Left renal pelvis (tissue), 4 donors: ENCODE measurements at regions not wholly inside any gene's neighbourhood (a gene's known extent, or its start where the extent isn't known, plus 50 kb on each side); places are given as distances from the start of the nearest gene placed in this dataset.
"Not testable (repeated sequence)": the region's sequence is repeated elsewhere in the genome, so short reads cannot be mapped to it uniquely, and the experiment has no call there.

Source experiments
- DNase-seq, 4 donors: peaks; one replicate each; pipeline ENCODE4 v3.0.0-alpha.2; 2013; ENCODE audit warnings: low read depth in 4 of 4, low spot score in 3 of 4

DNA sequence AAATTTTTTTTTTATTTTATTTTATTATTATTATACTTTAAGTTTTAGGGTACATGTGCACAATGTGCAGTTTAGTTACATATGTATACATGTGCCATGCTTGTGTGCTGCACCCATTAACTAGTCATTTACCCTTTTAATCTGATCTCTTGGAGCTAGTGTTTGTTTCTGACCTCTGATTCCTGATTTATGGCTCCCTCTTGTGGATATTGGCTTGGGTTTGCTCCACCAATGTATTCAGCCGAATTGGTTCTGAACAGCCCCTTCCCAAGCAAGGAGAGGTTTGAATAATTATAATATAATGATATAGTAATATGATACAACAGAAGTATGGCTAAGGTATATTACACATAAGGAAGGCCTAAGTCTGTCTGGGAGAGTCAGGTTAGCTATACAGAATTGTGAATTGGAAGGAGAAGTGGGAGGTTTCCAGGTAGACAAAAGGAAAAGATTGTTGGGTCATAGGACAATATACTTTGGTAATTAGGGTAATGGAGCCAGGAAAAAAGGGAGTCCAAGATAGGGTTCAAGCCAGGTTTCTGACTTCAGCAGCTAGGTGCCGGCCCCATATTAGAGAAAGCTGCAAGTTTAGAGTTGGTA lies 53.1 kb upstream of the HMCN1 start:
- DNase-seq = no peak

DNA sequence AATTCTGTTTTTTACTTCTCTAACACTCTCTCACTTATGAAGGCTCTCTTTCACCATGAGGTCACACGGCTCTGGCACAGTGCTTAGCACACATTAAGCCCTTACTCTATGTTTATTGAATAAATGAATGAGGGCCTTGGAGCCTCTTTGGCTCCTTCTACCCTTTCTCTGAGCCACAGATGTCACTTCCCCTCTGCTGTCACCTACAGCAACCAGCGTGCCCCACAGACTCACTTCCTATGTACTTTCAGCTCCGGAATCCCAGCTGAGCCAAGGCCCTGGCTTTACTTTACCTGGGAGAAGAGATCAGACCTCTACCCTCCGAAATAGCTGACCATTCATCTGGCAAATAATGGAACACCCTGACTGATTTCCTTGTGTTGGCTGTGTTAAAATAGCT lies 53.7 kb upstream of the HMCN1 start:
- no peak for DNase-seq

GRCh38 chr1:185679220-185679619 lies 55.0 kb upstream of the HMCN1 start:
- no peak for DNase-seq

- DNase-seq = no peak
Measured at GRCh38 chr1:185676969-185677368, 57.2 kb upstream of the HMCN1 start.

GRCh38 chr1:185674201-185674600 lies 60.0 kb upstream of the HMCN1 start:
- no peak for DNase-seq

GRCh38 chr1:185672719-185673360 lies 61.4 kb upstream of the HMCN1 start:
- no peak for DNase-seq

- DNase-seq = no peak
Measured at GRCh38 chr1:185670187-185670627, 64.0 kb upstream of the HMCN1 start.

GRCh38 chr1:185668013-185668412 lies 66.2 kb upstream of the HMCN1 start:
- DNase-seq = no peak

DNA sequence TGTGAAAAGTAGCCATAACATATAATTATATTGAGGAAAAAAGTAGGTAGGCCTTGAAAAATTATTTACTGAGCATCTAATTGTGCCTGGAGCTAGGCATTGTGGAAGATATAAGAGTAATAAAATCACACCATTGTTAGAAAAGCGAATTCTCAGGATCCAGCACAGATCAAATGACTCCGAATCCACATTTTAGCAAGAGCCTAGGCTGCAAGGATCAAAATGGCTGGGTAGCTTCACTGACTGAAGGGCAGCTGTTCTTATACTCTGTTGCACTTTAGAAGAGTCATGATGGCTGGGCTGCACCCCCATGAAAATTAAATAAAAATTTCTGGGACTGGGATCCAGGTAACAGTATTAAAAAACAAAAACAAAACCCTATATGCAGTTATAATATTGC lies 67.6 kb upstream of the HMCN1 start:
- DNase-seq = no peak

DNA sequence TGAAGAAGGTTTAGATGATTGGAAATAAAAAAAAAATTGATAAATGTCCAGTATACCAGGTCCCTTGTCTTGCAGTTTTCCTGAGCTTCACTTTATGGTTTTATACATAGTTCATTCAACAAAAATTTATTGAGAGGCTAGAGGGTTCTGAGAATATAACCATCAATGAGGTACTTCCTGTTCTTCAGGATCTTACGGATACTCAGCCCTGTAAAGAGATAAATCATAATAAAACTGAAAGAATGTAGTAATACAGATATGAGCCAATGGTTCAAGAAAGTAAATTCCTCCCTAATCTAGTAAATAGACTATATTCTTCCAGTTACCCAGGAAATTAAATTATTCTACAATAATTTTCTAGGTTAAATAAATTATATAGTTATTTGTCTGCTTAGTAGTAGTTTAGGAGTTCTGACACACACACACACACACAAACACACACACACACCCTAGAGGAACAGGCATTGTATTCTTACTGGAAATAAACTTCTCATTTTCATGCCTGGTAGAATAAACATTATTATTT lies 70.4 kb upstream of the HMCN1 start:
- no peak for DNase-seq

- DNase-seq = no peak
Measured at GRCh38 chr1:185663332-185663731, 70.9 kb upstream of the HMCN1 start.

DNA sequence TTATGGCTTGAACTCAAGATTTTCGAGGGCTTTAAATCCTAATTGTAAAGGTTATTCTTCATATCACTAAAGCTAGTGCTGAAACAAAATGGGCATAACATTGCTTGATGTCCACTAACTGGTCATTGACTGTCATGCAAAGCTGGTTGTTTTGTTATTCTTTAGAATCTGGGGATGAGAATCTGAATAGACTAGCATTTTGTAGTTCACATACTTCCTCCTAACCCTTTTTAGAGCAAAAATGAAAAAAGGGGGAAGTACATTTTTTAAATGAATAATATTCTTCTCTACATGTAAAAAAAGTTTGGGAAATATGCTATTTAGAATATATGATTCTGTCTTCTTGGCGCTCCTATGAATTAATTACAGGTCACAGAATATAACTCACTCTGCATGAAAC lies 72.2 kb upstream of the HMCN1 start:
- no peak for DNase-seq

- no peak for DNase-seq
Measured at GRCh38 chr1:185656663-185657062, 77.5 kb upstream of the HMCN1 start.

DNA sequence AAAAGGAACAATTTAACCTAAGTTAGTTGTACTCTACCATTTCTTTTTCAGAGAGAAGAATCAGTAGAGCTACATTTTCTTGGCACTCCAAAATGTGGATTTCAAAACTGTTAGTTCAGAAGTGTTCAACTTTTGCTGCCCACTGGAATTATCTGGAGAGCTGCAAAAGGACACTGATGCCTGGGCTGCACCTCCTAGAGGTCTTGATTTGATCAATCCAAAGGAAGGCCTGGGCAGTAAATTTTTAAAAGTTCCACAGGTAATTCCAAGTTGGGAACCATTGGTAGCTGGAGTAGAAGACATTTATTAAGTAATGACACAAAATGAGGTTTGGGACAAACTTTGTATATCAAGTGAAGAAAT lies 79.3 kb upstream of the HMCN1 start:
- DNase-seq = no peak

DNA sequence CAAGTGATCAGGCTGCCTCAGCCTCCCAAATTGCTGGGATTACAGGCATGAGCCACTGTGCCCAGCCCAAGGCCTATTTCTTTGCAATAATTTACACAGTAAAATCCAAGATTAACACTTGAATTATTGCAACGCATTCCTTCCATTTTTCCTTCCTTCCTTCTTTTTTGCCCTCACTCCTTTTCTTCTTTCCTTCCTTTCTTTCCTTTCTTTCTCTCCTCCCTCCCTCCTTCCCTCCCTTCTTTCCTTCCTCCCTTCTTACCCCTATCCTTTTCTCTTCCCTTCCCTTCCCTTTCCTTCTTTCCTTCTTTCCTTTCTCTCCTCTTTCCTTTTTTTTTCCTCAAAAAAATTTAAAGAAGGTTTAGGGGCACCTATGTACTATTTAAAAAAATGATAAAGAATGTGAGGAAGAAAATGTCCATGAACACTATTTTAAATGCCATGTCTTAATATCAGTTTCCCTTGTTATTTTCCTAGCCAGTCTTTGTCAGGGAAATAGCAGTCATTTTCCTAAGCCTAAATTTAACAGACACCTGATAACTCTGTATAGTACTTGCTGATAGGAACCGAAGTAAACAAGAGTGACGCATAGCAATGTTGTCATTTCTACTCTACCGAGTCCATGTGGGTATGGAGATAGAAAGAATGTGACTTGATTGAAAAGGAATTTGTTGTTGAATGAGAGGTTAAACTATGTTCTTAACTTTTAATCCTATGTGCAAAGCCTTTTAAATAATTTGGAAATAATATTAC lies 79.8 kb upstream of the HMCN1 start:
- no peak for DNase-seq

- DNase-seq = no peak
Measured at GRCh38 chr1:185653615-185654014, 80.6 kb upstream of the HMCN1 start.

- no peak for DNase-seq
Measured at GRCh38 chr1:185652348-185652747, 81.8 kb upstream of the HMCN1 start.

- DNase-seq = no peak
Measured at GRCh38 chr1:185650602-185651230, 83.5 kb upstream of the HMCN1 start.

DNA sequence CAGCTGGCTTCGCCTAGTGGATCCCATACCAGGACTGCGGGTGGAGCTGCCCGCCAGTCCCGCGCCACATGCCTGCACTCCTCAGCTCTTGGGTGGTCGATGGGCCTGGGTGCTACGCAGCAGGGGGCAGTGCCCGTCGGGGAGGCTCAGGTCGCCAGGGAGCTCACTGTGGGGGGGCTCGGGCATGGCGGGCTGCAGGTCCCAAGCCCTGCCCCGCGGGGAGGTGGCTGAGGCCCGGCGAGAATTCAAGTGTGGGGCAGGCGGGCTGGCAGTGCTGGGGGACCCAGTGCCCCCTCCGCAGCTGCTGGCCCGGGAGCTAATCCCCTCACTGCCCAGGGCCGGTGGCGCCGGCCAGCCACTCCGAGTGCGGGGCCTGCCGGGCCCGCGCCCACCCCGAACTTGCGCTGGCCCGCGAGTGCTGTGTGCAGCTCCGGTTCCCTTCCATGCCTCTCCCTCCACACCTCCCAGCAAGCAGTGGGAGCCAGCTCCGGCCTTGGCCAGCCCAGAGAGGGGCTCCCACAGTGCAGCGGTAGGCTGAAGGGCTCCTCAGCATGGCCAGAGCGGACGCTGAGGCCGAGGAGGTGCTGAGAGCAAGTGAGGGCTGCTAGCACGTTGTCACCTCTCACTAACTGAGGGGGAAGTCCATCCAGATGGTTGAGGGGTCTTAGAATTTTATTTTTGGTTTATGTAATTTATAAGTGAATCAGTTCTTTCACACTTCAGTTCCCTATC lies 85.2 kb upstream of the HMCN1 start:
- no peak for DNase-seq

DNA sequence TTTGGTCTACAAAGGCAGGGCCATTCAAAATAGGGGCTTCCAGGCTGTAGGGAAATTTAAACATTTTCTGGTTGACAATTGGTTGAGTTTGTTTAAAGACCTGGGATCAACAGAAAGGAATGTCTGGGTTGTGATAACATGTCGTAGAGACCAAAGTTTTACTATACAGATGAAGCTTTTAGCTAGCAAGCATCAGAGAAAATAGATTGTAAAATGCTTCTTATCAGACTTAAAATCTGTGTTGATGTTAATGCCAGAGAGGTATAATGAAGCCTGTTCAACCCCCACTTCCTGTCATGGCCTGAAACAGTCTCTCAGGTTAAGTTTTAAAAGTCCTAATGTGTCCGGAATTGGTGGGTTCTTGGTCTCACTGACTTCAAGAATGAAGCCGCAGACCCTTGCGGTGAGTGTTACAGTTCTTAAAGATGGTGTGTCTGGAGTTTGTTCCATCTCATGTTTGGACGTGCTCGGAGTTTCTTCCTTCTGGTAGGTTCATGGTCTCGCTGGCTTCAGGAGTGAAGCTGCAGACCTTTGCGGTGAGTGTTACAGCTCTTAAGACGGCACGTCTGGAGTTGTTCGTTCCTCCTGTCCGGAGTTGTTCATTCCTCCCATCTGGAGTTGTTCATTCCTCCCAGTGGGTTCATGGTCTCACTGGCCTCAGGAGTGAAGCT lies 86.5 kb upstream of the HMCN1 start:
- not testable (repeated sequence) for DNase-seq
